ENCODE measurements at regions not wholly inside any gene's neighbourhood (a gene's known extent, or its start where the extent isn't known, plus 50 kb on each side); places are given as distances from the start of the nearest gene placed in this dataset.
"Not testable (repeated sequence)": the region's sequence is repeated elsewhere in the genome, so short reads cannot be mapped to it uniquely, and the experiment has no call there.

DNA sequence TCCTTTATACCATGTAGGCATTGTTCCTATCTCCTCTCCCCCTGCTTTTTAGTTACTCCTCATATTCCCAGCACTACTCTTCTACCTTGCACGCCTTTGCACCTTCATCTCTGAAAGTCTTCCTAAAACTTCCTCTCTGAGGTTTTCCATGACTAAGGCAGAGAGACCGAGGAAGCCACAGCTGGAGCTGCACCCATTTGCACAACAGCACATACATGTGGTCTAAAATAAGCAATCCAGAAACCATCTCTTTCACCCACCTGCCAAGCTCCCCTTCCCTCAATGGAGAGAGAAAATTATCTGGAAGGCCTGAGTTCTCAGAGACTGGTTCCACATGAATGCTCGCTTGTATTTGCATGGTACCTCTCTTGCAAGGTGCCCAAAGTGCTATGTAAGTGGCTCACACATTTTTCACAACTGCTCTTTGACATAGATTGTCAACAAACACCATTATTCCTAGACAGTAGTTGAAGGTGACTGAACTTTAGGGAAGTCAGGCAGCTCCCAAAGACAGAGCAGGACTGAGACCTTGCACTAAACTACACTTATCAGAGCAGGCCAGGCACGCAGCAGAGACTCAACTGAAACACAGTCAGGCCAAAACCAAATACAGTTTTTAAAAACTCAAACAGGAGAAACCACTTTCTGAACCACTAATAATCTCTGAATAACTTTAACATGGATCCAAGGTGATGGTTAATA, 313.2 kb downstream of the TFAP2A start:
- no peak for DNase-seq

DNA sequence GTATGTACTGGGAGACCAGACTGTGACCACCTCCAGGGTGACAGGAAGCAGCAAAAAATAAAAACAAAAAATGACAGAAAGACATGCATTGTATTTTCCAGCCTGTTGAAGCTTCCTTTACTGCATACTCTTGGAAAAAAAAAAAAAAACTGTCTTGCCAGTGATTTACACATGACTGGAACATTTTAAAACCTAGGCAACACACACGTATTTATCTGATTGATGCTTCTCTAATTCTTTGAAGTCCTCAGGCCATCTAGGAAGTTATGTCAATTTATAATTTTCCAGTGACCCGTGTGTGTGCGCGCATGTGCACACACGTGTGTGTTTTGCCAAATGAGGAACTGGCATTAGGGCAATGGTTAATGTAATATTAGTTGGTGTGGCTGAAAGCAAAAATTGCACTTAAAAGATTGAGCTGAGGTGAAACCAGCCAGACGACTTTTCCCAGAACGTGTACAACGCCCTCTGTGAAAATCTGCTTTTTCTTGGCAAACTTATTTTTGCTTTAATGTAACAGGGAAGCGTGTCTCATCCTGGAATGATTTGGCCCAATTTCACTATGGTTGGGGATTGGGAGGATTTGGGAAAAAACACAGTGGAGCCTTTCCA, 315.2 kb downstream of the TFAP2A start:
- DNase-seq = no peak

DNA sequence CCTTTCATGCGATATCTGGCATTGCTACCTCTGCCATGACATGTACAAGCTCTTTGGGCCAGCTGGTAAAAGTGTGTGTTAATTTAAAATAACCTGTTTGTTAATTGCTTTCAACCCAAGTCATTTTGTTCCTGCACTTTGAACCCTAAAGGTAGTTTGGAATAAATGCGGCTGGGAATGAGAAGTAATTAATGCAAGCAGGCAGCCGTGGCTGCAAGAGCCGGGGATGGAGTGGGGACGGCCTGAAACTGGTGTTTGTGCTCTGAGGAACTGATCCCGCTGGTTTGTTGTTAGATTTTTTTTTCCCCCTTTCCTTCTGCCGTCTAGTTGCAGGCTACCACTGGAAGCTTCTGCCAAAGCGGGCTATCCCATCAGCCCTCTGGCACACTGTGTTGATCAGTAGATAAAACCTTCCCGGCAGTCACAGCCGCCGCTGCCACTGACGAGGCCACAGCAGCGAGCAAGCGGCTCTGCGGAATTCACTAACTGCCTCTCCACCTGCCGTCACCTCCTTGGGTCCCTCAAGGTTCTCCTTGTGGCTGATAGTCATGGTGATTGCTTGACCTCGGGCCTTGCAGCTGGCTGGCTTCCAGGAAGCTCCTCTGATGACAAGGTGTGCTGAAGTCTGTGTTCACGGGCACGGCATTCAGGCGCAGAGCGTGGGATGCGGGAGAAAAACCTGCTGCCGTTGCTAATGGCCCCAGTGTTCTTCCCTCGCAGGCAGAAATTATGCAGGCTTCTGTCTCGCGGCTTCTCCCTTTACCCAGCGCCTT, 315.9 kb downstream of the TFAP2A start:
- no peak for DNase-seq

DNA sequence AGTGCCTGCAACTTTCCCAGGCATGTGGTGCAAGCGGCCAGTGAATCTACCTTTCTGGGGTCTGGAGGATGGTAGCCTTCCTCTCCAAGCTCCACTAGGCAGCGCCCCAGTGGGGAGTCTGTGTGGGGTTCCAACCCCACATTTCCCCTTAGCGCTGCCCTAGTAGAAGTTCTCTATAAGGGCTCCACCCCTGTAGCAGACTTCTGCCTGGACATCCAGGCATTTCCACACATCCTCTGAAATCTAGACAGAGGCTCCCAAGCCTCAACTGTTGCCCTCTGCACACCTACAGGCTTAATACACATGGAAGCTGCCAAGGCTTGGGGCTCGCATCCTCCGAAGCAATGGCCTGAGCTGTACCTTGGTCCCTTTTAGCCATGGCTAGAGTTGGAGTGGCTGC, 321.6 kb downstream of the TFAP2A start:
- no peak for DNase-seq

DNA sequence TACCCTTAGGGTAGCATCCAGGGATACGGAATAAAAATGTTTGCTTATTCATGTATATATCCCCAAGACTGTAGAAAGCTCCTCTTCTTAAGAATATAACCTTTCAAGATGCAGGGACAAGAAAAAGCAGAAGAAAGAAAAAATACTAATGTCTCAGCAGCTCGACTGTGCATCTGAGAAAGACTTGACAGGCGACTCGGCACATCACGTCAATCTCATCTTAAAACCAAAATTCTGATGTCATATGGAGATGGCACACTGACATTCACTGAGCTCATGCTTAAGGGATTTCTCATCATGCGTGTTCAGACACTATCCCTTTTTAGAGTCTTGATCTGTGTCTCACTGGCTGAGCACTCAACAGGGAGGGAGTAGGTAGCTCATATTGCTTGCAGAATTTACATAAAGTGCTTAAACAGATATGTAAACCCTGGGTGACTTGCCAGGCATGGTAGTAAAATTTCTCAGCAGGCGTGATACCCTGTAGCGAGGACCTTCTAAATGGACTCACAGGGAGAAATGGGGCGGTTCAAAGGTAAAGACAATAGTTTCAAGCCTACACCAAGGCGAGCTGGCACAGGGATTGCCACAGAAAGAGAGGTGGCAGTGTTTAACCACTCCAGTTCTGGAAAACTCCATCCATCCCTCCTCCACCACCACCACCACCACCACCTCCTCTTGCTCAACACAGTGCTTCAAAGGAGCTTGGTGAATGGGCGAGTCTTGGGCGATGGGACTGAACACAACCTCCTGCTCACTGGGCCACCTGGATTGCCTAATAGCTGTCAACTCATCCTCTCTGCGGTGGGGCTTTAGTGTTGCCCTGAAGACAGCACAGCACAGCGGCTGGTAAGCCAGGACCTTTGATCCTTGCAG, 330.5 kb downstream of the TFAP2A start:
- DNase-seq = no peak

DNA sequence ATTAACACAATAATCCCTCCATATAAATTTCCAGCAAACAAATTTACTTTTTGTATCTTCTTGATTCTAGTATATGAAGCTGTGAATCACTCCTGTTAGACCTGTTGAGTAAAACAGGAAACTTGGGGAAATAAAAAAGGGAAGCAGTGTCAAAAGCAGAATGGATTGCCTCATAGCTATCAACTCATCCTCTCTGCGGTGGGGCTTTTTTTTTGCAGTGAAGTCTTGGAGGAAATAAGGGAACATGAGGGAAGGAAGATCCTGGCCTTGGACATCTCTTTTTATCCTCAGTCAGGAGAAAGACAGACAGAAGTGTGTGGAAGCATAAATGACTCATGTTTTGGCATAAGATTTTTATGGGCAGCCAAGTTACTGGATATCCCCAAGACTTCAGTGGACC, 332.5 kb downstream of the TFAP2A start:
- DNase-seq = no peak

DNA sequence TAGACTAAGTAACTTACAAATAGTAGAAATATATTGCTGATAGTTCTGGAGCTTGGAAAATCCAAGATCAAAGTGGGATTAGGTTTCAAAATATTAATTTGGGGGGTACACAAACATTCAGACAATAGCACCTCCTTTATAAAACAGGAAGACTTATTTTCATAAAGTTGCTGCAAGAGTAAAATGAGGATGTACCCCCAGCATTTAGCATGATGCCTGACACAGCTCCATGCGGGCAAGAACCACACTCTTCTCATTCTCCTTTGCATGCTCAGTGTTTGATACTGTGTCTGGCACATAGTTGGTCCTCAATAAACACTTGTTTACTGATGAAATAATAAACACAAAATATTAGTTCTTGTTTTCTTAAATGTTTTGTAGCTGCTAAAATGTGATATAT, 332.9 kb downstream of the TFAP2A start:
- no peak for DNase-seq

DNA sequence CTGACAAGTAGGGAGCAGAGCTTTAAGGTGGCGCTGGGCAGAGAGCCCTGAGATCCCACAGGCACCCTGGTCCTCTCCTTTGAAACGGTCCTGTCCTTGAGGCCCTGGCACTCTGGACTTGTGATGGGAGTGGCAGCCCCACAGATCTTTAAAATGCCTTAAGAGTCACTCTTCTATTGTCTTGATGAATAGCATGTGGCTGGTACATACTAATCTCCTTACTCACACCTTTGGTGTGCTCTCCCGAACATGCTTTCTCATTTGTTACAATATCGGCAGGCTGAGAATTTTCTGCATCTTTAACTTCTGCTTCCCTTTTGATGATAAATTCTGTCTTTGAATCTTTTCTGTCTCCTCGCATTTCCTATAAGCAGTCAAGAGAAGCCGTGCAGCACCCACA, 333.8 kb downstream of the TFAP2A start:
- DNase-seq = no peak

DNA sequence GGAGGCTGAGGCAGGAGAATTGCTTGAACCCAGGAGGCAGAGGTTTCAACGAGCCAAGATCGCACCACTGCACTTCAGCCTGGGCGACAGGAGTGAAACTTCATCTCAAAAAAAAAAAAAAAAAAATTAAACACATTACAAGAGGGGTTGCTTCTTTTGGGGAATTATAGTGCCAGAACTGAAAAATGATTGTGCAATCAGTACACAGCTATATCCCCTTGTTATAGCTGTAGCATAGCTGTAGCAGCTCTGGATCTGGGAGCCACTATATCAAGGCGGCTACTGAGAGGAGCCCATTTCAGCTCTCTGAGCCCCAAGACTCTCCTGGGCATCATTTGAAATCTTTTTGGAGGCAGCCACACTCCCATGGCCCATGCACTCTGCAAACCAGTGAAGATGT, 334.3 kb downstream of the TFAP2A start:
- DNase-seq = no peak

DNA sequence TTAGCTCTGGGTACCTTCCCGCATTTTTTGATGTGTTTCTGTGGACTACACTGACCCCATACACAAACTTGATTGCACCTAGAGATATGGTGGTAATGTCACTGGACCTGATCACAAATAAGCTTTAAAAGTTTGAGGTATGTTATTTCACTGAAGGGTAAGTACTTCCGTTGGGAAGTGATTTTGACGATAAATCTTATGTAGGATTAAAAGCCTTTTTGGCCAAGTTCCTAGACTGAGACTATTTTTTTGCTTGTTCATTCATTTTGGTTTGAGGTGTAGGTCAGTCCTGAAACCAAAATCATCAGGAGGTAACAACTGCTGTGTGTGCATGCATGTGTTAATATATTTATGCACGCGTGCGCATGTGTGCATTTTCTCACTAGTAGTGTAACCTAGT, 336.3 kb downstream of the TFAP2A start:
- no peak for DNase-seq

DNA sequence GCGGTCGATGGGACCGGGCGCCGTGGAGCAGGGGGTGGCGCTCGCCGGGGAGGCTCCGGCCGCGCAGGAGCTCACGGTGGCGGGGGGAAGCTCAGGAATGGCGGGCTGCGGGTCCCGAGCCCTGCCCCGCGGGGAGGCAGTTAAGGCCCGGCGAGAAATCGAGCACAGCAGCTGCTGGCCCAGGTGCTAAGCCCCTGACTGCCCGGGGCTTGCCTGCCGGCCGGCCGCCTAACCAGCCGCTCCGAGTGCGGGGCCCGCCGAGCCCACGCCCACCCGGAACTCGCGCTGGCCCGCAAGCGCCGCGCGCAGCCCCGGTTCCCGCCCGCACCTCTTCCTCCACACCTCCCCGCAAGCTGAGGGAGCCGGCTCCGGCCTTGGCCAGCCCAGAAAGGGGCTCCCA, 340.1 kb downstream of the TFAP2A start:
- DNase-seq = not testable (repeated sequence)

DNA sequence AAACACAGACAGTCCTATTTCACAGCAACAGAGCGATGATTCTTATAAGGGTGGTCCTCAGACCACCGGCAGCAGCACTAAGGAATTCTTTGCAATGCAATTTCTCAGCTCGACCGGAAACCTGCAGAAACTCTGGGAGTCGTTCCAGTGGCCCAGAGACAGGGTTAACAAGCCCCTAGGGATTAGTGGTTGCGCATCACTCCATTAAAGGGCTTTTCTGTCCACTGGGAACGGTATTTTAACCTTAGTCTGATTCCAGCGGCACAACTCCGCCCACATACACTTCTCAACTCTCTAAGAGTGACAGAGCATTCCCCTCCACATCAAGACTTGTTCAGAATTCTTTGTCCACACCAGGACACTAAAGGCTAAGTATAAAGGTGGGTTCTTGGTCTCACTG, 341.5 kb downstream of the TFAP2A start:
- no peak for DNase-seq

DNA sequence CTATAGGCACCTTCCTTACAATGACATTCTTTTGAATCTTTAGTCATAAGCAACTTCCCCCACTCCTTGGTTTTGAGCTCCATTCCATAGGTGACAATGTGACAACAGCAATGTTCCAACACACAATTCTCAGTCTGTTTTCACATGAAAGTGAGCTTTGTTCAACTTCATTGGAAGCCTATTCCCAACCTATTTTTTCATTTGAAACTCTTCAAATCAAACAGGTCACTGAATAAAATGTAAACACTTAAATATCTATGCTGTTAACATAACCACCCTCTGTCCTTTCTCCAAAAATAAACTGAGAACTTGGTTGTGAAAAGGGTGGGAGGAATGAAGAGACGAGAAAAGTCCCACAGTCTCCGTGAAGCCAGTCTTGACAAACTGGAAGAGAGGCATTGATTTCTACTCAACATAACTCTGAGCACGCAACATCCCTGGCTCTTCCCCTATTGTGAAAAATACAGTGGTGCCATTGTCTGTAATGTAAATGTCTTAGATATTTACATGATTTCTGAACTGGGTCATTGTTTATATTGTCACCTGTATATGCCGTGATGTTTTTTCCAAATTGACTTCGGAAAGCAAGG, 343.1 kb downstream of the TFAP2A start:
- no peak for DNase-seq

DNA sequence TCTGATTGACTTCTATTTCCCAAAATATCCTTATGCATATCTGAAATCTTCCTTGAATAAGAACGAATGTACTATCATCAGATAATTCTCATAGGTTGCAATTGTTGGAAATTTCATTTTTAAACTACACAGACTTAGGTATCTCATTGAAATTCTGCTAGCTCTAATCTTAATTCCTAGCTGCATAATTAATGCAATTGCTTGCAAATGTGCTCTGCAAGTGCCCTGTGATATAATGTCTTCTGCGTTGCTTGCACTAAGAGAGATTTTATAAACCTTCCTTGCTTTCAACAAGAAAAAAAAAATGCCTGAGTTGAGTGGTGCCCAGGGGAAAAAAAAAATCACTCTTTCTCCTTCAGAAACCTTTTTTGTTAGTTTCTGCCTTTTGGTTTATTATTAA, 354.9 kb downstream of the TFAP2A start:
- DNase-seq = no peak

DNA sequence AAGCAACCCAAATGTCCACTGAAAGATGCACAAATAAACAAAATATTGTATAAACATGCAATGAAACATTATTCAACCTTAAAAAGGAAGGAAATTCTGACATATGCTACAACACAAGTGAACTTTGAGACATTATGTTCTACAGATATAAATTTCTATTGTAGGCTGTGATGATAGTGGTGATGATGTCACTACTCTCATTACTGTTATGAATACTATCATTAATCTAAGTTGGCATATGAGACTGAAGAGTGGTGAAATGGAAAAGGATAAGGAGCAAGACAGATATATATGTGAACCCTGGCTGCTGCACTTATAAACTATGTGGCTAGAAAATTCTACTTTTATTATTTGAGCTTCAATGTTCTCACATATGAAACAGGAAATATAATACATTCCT, 360.2 kb downstream of the TFAP2A start:
- DNase-seq = no peak

DNA sequence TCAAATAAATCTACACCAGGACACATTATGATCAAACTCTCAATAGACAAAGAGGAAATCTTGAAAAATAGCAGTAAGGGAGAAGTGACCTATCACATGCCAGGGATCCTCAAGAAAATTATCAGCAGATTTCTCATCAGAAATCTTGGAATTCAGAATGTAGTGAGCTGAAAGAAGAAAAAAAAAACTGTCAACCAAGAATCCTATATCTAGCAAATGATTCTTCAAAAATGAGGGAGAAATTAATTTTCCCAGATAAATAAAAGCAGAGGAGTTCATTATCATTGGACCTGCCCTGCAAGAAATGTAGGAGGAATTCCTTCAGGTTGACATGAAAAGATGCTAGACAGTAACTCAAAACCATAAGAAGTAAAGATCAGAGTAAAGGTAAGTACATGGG, 363.6 kb downstream of the TFAP2A start:
- no peak for DNase-seq

DNA sequence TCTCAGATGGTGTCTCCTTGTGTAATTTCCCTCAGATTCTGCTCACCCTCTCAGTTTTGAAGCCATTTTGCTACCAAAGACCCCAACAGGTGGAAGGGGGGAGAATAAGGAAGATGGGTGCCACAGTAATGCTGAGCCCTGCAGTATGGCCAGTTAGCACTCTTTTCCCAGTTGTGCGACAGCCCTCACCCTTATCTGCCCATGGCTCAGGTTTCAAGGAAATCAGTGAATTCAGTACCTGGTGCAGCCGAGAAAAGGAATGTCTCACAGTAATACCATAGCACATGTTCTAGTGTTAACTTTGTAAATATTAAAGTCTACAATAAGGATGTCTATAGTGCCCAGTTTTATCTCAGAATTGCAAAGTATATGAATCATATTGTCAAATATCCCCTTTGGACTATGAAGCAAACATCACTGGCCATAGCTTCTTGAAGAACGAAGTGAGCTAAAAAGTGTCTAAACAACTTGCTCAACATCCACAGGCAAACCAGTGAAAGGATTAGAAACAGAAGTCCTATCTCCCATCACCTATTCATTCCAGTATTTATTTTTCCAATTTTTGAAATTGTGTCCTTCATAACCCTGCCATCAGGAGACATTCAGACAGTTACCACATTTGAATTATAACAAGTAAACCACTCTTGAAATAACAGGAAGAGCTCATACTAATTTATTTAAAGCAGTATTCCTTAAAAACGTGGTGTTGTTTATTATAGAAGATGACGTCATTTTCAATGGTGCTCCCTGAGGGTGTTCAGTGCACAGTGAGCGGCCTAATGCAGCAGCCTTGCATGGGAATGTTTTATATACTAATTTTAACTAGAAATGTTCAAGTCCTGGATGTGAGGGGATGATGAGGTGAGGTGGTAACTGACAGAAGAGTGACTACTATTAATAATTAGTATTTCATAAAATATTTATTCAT, 366.2 kb downstream of the TFAP2A start:
- no peak for DNase-seq

DNA sequence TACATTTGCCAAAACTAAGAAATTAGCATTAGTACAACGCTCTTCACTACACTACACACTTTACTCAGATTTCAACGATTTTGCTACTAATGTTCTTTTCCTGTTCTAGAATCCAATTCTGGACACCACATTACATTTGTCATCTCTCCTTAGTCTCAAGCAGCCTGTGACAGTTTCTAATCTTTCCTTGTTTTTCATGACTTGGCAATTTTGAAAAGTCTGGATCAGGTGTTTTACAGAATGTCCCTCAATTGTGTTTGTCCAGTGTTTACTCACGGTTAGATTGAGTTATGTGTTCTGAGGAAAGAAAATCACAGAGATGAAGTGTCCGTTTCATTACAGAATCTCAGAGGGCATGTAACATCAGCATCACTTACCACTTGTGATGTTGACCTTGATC, 372.6 kb downstream of the TFAP2A start:
- DNase-seq = no peak

DNA sequence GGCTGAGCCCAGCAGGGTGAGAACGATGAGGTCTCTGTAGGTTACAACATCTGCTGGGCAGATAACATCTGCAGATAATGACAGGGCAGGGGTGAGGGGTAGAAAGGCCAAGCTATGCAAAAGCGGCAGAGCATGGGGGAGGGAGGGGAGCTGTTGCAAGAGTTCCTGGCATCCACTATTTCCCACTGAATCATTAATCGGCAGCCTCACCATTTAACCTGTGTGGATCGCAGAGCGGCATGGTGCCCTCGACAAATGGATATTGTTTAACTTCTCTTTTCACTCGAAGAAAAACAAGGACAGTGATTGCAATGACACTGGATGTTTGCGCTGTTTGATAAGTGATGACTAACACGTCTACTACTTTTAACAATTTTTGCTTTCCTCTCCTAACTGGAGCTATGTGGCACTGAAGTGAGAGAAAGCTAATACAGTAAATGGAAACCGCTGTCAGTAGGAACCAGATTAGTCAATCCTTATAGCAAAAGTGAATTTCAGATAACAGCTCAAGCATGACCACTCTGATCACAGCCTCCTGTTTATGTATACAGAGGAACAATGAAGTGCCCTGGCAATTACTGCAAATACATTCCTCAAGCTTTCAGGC, 381.5 kb downstream of the TFAP2A start:
- DNase-seq = no peak

DNA sequence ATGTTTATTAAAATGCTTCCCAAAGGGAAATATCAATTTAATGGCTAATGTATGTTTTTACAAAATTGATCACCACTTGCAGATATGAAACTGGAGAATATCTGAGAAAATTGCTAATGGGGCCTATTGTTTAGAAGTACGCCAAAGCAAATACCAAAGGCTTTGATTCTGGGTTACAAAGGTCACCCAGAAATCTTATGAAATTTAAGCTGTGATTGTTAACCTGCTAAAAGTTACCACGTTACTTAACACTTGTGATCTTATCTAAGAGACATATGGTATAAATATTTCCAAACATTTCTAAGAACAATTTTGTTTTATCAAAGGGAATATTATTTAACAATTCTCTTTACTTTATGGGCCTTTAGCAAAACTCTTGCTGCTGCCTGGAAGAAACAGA, 383.3 kb downstream of the TFAP2A start:
- DNase-seq = no peak

DNA sequence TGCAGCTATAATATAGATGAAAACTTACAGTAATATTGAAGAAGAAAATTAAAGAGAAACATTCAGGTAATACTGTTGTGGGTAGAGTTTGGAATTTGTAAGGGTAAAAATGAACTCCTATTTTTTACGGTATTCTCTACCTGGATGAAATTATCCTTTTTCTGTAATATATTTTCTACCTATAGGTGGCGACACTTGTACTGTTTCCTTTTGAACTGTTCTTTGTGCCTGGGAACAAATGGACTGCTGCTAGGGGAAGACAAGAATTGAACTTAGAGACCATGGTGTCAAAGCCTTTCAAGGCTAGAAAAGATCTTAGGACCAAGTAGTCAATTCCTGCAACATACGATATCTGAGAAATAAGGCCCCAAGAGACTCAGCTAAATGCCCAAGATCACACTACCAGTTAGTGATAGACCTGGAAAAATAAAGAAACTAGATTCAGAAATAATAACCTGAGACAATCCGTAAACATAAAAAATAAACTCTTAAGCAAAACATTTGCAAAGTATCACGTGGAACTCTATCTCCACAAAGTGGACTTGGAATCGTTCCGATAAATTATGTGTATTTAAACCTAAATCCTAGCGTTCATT, 383.8 kb downstream of the TFAP2A start:
- DNase-seq = no peak
